Breast epithelium (tissue), 3 donors: ENCODE measurements at regions not wholly inside any gene's neighbourhood (a gene's known extent, or its start where the extent isn't known, plus 50 kb on each side); places are given as distances from the start of the nearest gene placed in this dataset.

Source experiments
- POLR2A ChIP-seq: fragments of 450-650 bp; IDR thresholded peaks from one replicate; pipeline ENCODE4 v1.6.1; 2016; ENCODE audit warnings: antibody characterized with exemption, mild to moderate bottlenecking, moderate library complexity
- TF ChIP-seq, protein P1 (sequence below), 3 donors: fragments of 450-650 bp; IDR thresholded peaks; one replicate each; pipeline ENCODE4 v1.5.1; 2016 to 2017; ENCODE audit warnings: antibody characterized with exemption in 3 of 3, mild to moderate bottlenecking in 3 of 3, moderate library complexity in 3 of 3

- no peak for TF ChIP-seq POLR2A
- TF ChIP-seq, protein P1, sequence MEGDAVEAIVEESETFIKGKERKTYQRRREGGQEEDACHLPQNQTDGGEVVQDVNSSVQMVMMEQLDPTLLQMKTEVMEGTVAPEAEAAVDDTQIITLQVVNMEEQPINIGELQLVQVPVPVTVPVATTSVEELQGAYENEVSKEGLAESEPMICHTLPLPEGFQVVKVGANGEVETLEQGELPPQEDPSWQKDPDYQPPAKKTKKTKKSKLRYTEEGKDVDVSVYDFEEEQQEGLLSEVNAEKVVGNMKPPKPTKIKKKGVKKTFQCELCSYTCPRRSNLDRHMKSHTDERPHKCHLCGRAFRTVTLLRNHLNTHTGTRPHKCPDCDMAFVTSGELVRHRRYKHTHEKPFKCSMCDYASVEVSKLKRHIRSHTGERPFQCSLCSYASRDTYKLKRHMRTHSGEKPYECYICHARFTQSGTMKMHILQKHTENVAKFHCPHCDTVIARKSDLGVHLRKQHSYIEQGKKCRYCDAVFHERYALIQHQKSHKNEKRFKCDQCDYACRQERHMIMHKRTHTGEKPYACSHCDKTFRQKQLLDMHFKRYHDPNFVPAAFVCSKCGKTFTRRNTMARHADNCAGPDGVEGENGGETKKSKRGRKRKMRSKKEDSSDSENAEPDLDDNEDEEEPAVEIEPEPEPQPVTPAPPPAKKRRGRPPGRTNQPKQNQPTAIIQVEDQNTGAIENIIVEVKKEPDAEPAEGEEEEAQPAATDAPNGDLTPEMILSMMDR (IDR thresholded peaks at IDR 0.05) = no peak
These were observed 56.6 kb upstream of the IL6 start for GRCh38 chr7:22670422-22670815.
